Hepatocyte (in vitro differentiated cells): ENCODE measurements at regions not wholly inside any gene's neighbourhood (a gene's known extent, or its start where the extent isn't known, plus 50 kb on each side); places are given as distances from the start of the nearest gene placed in this dataset.

ENCODE experiments used
- CTCF ChIP-seq: fragments of 200-600 bp; sonication (generic); IDR thresholded peaks from 2 replicates; pipeline ENCODE4 v1.5.1; 2016; ENCODE audit warnings: antibody characterized with exemption, mild to moderate bottlenecking; ENCODE audit not compliant: poor library complexity
- EZH2 ChIP-seq: fragments of 200-600 bp; sonication (generic); IDR thresholded peaks from 2 replicates; pipeline ENCODE4 v1.6.1; 2016; ENCODE audit warnings: antibody characterized with exemption, mild to moderate bottlenecking, borderline replicate concordance

GRCh38 chr9:700365-701282, 140.9 kb upstream of the DMRT1 start:
- no peak for TF ChIP-seq EZH2
- no peak for TF ChIP-seq CTCF
